ENCODE measurements at regions not wholly inside any gene's neighbourhood (a gene's known extent, or its start where the extent isn't known, plus 50 kb on each side); places are given as distances from the start of the nearest gene placed in this dataset.

- no peak for DNase-seq
Observed at GRCh38 chr18:78726326-78727056, 253.1 kb upstream of the SALL3 start.

GRCh38 chr18:78727057-78727739 lies 252.4 kb upstream of the SALL3 start:
- no peak for DNase-seq

GRCh38 chr18:78727877-78728783 lies 251.5 kb upstream of the SALL3 start:
- DNase-seq: no peak

- no peak for DNase-seq
Observed at GRCh38 chr18:78728784-78729467, 250.7 kb upstream of the SALL3 start.

- no peak for DNase-seq
Observed at GRCh38 chr18:78730546-78730945, 249.1 kb upstream of the SALL3 start.

- no peak for DNase-seq
Observed at GRCh38 chr18:78731016-78731397, 248.6 kb upstream of the SALL3 start.

- DNase-seq: no peak
Observed at GRCh38 chr18:78731398-78732032, 248.1 kb upstream of the SALL3 start.

GRCh38 chr18:78732273-78733210 lies 247.1 kb upstream of the SALL3 start:
- no peak for DNase-seq

GRCh38 chr18:78733762-78734613 lies 245.6 kb upstream of the SALL3 start:
- DNase-seq: no peak

- DNase-seq: no peak
Observed at GRCh38 chr18:78734614-78734945, 245.0 kb upstream of the SALL3 start.

- DNase-seq: no peak
Observed at GRCh38 chr18:78735131-78736014, 244.2 kb upstream of the SALL3 start.

- no peak for DNase-seq
Observed at GRCh38 chr18:78736015-78736690, 243.5 kb upstream of the SALL3 start.

- no peak for DNase-seq
Observed at GRCh38 chr18:78737006-78737915, 242.4 kb upstream of the SALL3 start.

- no peak for DNase-seq
Observed at GRCh38 chr18:78738076-78738690, 241.4 kb upstream of the SALL3 start.

- DNase-seq: no peak
Observed at GRCh38 chr18:78739115-78739514, 240.5 kb upstream of the SALL3 start.

GRCh38 chr18:78739882-78740677 lies 239.5 kb upstream of the SALL3 start:
- no peak for DNase-seq

Measured in NCI-H1048 (cell line).